GM19043 (cell line): ENCODE measurements at regions not wholly inside any gene's neighbourhood (a gene's known extent, or its start where the extent isn't known, plus 50 kb on each side); places are given as distances from the start of the nearest gene placed in this dataset.
"Not testable (repeated sequence)": the region's sequence is repeated elsewhere in the genome, so short reads cannot be mapped to it uniquely, and the experiment has no call there.

Experiments
- ATAC-seq: cut with Tn5 transposase; IDR thresholded peaks from one replicate; pipeline ENCODE4 v1.9.1; 2021; ENCODE audit warnings: low read depth; ENCODE audit not compliant: unreplicated experiment

- ATAC-seq = not testable (repeated sequence)
Measured at GRCh38 chr13:91251573-91251972, 95.9 kb upstream of the MIR17HG start.

GRCh38 chr13:91264484-91264883, 83.0 kb upstream of the MIR17HG start:
- ATAC-seq = no peak

GRCh38 chr13:91269237-91269636, 78.2 kb upstream of the MIR17HG start:
- no peak for ATAC-seq

- no peak for ATAC-seq
Measured at GRCh38 chr13:91270031-91270430, 77.5 kb upstream of the MIR17HG start.

- no peak for ATAC-seq
Measured at GRCh38 chr13:91272235-91272777, 75.2 kb upstream of the MIR17HG start.

GRCh38 chr13:91273675-91274074, 73.8 kb upstream of the MIR17HG start:
- no peak for ATAC-seq

- no peak for ATAC-seq
Measured at GRCh38 chr13:91277013-91277676, 70.3 kb upstream of the MIR17HG start.

- no peak for ATAC-seq
Measured at GRCh38 chr13:91278291-91278690, 69.2 kb upstream of the MIR17HG start.

- peak; percentile 49 for ATAC-seq
Measured at GRCh38 chr13:91278888-91279287, 68.6 kb upstream of the MIR17HG start.

GRCh38 chr13:91280801-91281200, 66.7 kb upstream of the MIR17HG start:
- no peak for ATAC-seq

GRCh38 chr13:91284335-91284734, 63.2 kb upstream of the MIR17HG start:
- ATAC-seq = no peak

GRCh38 chr13:91286317-91286716, 61.2 kb upstream of the MIR17HG start:
- ATAC-seq = no peak

- no peak for ATAC-seq
Measured at GRCh38 chr13:91291078-91291477, 56.4 kb upstream of the MIR17HG start.

GRCh38 chr13:91292630-91293221, 54.8 kb upstream of the MIR17HG start:
- ATAC-seq = no peak

- ATAC-seq = no peak
Measured at GRCh38 chr13:91295712-91296410, 51.6 kb upstream of the MIR17HG start.

GRCh38 chr13:91297503-91297902, 50.0 kb upstream of the MIR17HG start:
- no peak for ATAC-seq
